ENCODE measurements at regions not wholly inside any gene's neighbourhood (a gene's known extent, or its start where the extent isn't known, plus 50 kb on each side); places are given as distances from the start of the nearest gene placed in this dataset.

DNA sequence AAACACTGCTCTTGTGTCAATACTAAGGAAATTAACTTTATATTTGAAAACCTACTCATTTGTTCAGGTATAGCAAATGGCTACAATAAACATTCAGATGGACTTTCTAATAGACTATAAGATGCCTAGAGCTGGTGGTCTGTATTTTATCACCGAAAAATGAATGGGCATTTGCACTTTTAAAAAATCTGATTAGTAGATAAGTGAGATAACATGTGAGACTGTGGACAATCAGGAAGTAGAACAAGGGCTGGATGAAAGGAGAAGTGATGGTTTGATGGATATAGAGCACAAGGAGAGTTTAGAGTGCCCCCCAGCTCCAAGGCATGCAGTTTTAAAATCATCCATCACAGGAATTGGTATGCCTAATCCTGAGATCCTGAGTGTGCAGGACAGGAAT, 308.4 kb upstream of the RARB start:
- no peaks in the 10 kb centered on the region for H3K9me3 ChIP-seq
- TF ChIP-seq, protein P1, sequence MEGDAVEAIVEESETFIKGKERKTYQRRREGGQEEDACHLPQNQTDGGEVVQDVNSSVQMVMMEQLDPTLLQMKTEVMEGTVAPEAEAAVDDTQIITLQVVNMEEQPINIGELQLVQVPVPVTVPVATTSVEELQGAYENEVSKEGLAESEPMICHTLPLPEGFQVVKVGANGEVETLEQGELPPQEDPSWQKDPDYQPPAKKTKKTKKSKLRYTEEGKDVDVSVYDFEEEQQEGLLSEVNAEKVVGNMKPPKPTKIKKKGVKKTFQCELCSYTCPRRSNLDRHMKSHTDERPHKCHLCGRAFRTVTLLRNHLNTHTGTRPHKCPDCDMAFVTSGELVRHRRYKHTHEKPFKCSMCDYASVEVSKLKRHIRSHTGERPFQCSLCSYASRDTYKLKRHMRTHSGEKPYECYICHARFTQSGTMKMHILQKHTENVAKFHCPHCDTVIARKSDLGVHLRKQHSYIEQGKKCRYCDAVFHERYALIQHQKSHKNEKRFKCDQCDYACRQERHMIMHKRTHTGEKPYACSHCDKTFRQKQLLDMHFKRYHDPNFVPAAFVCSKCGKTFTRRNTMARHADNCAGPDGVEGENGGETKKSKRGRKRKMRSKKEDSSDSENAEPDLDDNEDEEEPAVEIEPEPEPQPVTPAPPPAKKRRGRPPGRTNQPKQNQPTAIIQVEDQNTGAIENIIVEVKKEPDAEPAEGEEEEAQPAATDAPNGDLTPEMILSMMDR (IDR thresholded peaks at IDR 0.05), result no peak
- no peak for TF ChIP-seq POLR2A (IDR thresholded peaks at IDR 0.05)
- intact Hi-C loops (cut with DNase I), result no loop called here
- H3K4me3 ChIP-seq, result no peak overlapping the region
- 52 to 63% methylated on average over 1 of the region's 1 CpG for WGBS, 2 donors
- H3K36me3 ChIP-seq (replicated peaks in 1 of 2; ENCODE audit: insufficient read depth in 1 of 2, low read depth in 2 of 2), result no peaks in the 10 kb centered on the region
- no peaks in the 10 kb centered on the region for H3K4me1 ChIP-seq
- ATAC-seq (no peak), DNase-seq (no peak)
- H3K27ac ChIP-seq, result no peak overlapping the region
- no peaks in the 10 kb centered on the region for H3K27me3 ChIP-seq

DNA sequence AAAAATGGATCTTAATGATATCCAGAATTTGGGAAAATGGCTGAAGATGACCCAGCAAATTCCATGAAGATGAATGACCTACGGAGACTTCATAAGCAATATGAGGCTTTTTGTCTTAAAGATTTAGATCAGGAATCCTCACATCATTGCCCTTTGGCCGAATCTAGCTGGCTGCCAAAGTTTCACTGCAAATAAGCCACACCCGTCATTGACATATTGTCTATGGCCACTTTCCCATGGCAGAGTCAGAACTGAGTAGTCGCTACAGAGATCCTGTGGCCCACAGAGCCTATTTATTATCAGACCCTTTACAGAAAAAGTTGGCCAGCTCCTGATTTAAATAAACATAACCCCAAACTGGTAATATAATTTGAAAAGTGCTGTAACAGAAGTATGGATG, 307.4 kb upstream of the RARB start:
- ATAC-seq (no peak), DNase-seq (no peak)
- no peak for TF ChIP-seq POLR2A (IDR thresholded peaks at IDR 0.05)
- TF ChIP-seq, protein P1 (IDR thresholded peaks at IDR 0.05), result no peak
- H3K9me3 ChIP-seq, result no peaks in the 10 kb centered on the region
- H3K4me1 ChIP-seq, result no peaks in the 10 kb centered on the region
- no peak overlapping the region for H3K27ac ChIP-seq
- WGBS, 2 donors, result 59 to 64% methylated on average over 4 of the region's 4 CpGs
- intact Hi-C loops (cut with DNase I), result no loop called here
- no peaks in the 10 kb centered on the region for H3K27me3 ChIP-seq
- no peak overlapping the region for H3K4me3 ChIP-seq
- H3K36me3 ChIP-seq (replicated peaks in 1 of 2; ENCODE audit: insufficient read depth in 1 of 2, low read depth in 2 of 2), result no peaks in the 10 kb centered on the region

DNA sequence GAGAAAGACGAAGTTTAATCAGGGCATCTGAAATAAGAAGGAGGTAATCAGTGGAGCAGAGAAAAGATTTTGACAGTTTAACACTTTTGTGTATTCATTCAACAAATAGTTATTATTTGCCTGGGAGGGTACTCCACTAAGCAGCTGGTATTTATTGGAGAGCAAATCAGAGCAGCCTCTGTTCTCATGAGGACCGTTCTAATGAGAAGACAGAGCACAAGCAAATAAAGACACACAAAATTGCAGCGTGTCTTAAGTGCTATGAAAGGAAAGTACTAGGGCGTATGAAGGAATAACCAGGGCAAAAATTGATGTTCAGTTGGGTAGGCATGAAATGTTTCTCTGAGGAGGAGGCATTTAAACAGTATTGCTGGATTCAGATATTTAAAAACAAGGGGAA, 302.9 kb upstream of the RARB start:
- no peak overlapping the region for H3K4me3 ChIP-seq
- ATAC-seq, result no peak
- H3K27ac ChIP-seq, result no peak overlapping the region
- H3K36me3 ChIP-seq (replicated peaks in 1 of 2; ENCODE audit: insufficient read depth in 1 of 2, low read depth in 2 of 2), result no peaks in the 10 kb centered on the region
- WGBS, 2 donors, result 28 to 37% methylated on average over 4 of the region's 4 CpGs
- no peaks in the 10 kb centered on the region for H3K9me3 ChIP-seq
- no peak for TF ChIP-seq POLR2A (IDR thresholded peaks at IDR 0.05)
- TF ChIP-seq, protein P1 (IDR thresholded peaks at IDR 0.05), result no peak
- DNase-seq, result no peak
- intact Hi-C loops (cut with DNase I), result no loop called here
- no peaks in the 10 kb centered on the region for H3K4me1 ChIP-seq
- H3K27me3 ChIP-seq, result no peaks in the 10 kb centered on the region

- 60 to 62% methylated on average over 2 of the region's 2 CpGs for WGBS, 2 donors
- intact Hi-C loops (cut with DNase I), result no loop called here
- TF ChIP-seq, protein P1 (IDR thresholded peaks at IDR 0.05), result no peak
- no peak for TF ChIP-seq POLR2A (IDR thresholded peaks at IDR 0.05)
- Histone ChIP-seq H3K9me3 (no peaks in the 10 kb centered on the region), H3K4me3 (no peak overlapping the region), H3K4me1 (no peaks in the 10 kb centered on the region), H3K27ac (no peak overlapping the region), H3K27me3 (no peaks in the 10 kb centered on the region), H3K36me3 (replicated peaks in 1 of 2; ENCODE audit: insufficient read depth in 1 of 2, low read depth in 2 of 2) (no peaks in the 10 kb centered on the region)
- no peak for ATAC-seq
- DNase-seq, result no peak
Observed at GRCh38 chr3:25128735-25129134, 299.3 kb upstream of the RARB start.

DNA sequence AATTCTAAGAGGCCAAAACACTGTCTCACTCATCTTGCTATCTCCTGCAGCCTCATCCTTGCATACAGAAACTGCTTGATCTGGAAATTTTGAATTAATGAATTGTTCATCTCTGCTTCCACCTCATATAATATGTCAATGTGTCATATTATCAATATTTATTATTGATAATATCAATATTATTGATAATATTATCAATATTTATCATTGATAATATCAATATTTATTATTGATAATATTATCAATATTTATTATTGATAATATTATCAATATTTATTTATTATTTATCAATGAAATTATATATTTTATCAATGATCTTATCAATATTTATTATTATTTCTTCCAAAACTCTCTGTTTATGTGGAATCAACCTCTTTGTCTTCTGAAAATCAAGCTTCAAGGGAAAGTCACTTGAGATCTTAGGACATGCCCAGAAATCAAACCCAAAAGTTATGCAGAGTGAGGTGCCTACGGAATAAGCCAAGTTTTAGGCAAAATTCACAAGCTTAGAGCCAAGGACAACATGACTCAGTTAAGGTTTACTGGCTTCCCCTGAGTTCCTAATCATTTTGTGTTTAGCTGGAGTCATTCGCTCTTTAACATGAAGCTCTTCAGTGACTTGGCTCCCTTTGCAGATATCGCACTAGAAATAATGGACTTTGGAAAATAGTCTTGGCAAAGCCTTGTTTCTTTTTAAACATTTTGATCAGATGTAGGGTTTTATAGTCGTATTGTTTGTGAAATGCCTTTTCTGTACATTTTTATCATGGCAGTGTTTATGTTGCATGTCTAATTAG, 297.1 kb upstream of the RARB start:
- Histone ChIP-seq H3K36me3 (replicated peaks in 1 of 2; ENCODE audit: insufficient read depth in 1 of 2, low read depth in 2 of 2) (no peaks in the 10 kb centered on the region), H3K27ac (no peak overlapping the region), H3K9me3 (no peaks in the 10 kb centered on the region), H3K4me1 (no peaks in the 10 kb centered on the region), H3K4me3 (no peak overlapping the region), H3K27me3 (no peaks in the 10 kb centered on the region)
- TF ChIP-seq POLR2A (IDR thresholded peaks at IDR 0.05), result no peak
- intact Hi-C loops (cut with DNase I), result no loop called here
- ATAC-seq (no peak), DNase-seq (no peak)
- 72 to 78% methylated on average over 4 of the region's 4 CpGs for WGBS, 2 donors
